ENCODE measurements at regions not wholly inside any gene's neighbourhood (a gene's known extent, or its start where the extent isn't known, plus 50 kb on each side); places are given as distances from the start of the nearest gene placed in this dataset.
A peak's percentile ranks its signal among the peaks of the same experiment; 100 is the strongest.

DNA sequence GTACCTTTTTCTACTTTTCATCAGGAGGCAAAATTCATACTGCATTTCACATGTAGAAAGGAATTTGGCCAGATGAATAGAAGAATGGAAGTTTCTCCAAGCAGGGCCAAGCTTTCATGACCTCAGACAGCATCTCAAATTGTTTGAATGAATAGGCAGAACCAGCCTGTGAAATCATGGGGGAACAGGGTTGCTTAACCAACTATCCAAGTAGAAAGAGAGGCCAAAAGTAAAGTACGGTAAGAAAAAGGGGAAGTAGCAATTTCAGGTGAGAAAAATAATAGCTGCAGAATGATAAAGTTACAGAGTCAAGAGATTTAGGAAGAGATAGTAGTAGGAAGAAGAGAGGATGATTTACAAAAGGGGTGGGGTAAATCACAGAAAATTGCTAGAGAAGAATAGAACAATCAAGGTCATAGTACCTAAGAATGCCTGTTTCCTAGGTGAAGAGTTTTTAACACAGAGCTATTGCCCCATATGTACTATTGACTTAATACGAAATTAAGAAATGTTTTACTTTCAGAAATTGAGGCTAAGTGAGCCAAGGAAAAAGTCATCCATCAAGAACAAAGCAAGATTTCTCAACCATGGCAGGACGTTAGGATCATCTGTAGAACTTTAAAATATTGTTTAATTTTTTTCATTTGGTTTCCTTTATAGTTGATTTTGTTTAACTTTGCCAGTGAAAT lies 177.1 kb upstream of the TET2 start:
- no peak for DNase-seq

DNA sequence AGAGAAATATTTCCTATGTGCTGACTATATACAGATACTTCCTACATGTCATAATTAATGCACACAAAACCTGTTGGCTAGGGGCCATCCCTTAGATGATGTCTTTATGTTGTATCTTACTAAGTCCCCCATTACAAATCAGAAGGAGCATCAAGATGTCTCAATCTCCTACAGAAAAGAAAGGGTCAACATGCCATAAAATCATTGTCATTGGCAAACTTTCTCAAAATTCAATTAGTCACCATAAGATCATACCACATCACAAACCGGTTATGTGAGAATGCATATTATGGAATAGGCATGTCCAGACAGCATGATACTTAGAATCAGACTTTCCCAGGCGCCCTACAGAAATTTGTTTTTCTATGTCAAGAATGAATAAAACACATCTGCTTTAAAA lies 175.2 kb upstream of the TET2 start:
- peak; percentile 1 for DNase-seq

DNA sequence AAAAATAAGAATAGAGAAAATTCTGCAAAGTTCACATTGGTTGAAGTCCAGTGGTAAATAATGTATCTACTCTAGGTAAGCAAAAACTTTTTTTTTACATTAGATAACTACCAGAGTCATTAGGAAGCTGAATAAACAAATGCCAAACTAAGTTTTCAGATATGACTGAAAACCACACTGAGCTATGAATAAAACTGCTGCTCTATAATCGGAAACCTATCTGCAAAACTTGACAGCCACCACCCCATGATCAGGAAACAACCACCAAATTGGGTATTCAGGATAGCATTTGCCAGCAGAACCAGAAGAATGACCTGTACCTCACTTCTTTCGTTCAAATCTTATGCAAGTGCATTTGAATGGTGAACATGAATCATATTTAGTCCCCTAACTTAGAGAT lies 173.0 kb upstream of the TET2 start:
- DNase-seq = no peak

DNA sequence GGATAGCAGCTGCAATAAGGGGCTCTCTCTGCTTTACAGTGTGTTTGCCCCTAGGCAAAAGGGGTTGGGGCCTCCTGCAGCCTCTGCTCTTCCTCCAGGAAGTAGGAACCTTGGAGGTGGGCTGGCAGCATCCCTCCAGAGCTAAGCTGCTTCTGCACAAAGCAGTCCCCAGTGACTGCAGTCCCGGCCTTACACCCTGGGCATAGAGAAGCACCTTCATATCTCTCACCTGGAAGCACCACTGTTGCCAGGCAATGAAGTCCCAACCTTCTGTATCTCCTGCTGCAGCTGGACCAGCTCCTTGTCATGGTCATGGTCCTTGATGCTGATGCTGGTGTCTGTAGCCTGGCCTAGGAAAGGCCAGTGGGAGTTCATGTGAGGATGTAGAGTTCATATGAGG lies 171.1 kb upstream of the TET2 start:
- no peak for DNase-seq

DNA sequence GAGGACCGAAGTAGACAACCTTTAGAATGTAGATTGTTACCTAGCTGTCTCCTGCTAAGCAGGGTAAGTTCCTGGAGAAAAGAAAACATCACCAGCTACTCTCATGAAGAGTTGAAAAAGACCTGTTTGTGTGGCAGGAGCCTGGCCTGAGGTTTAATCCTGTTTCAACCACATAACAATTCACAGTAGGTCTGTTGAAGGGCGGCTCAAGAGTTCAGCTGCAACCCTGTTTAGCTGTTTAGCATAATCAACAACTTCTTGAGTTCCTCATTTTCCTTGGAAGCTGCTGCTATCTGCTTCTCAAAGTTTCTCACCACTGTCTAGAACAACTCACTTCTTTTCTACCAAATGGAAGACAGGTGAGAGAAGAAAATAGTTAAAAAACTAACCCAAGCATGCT lies 170.4 kb upstream of the TET2 start:
- DNase-seq = no peak

DNA sequence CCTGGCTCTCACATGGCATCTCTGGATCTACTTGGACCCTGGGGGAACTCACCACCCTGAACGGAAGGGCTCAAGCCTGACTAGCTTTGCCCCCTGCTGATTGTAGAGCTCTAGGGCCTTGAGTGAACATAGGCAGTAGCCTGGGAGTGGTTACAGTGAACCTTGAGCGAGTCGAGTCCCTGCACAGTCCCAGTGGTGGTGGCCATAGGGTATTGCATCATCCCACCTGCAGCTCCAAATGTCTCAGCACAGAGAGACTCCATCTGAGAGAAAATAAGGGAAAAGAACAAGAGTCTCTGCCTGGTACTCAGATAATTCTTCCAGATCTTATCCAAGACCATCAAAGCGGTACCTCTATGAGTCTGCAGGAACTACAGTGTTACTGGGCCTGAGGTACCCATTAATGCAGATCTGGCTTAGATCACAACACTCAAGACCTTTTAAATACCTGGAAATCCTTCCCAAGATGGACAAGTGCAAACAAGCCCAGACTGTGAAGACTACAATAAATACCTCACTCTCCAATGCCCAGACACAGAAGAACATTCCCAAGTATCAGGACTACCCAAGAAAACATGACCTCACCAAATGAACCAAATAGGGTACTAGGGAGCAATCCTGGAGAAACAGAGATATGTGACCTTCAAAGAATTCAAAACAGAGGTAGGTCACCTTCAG lies 167.5 kb upstream of the TET2 start:
- no peak for DNase-seq

DNA sequence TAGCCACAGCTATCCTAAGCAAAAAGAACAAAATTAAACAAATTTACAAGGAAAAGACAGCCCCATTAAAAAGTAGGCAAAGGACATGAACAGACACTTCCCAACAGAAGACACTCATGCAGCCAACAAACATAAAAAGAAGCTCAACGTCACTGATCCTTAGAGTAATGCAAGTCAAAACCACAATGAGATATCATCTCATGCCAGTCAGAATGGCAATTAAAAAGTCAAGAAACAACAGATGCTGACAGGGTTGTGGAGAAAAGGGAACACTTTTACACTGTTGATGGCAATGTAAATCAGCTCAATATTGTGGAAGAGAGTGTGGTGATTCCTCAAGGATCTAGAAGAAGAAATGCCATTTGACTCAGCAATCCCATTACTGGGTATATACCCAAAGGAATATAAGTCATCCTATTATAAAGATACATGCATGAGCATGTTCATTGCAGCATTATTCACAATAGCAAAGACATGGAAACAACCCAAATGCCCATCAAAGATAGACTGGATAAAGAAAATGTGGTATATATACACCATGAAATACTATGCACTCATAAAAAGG lies 163.0 kb upstream of the TET2 start:
- no peak for DNase-seq

DNA sequence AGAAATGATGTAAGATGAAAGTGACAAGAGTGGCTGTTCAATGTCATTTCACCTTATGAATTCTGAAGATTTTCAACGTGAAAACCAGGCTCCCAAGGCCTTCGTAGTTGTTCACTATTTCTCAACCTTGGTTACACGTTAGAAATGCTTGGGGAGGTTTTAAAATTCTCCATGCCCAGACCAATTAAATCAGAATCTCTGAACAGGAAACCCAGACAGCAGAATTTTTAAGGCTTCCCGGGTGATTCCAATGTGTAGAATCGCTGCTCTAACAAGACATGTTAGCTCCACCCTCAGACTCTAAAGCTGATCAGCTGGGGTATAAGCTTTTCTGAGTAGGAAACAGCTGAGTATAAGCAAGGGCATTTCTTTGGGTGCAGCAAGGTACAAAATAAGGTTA lies 160.4 kb upstream of the TET2 start:
- DNase-seq = no peak

DNA sequence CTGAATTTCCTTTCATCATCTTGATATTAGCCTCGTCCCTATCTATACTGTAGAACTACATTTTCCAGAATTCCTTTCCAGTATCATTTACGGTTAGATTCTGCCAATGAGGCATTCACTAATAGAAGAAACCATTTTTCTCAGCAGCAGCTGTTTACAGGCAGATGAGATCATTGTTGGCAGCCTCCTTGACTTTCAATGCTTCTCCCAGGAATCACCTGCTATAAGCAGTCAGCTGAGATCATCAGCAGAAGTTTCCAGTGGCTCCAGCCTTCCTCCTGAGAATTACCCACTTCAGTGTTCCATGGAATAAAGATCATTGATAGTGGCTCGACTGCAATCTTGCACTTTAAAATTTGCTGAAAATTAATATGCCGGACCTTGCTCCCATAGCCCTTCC lies 157.3 kb upstream of the TET2 start:
- DNase-seq = peak; percentile 0

DNA sequence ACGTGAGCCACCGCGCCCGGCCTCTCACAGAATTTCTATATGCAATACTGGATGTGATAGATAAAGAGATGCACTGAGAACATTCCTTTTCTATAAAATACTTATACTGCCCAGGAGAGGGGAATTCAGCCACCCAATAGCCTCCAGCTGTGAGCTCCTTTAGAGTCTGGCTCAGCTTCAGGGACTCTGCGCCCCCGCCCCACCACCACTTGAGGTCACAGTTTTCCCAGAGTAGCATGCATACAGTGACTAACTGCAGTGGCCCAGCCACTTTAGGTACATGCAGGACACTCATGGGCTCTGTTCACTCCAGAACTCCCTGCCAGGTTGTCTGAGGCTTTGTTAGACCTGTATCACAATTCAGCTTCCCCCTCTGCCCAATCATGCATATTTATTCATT lies 144.4 kb upstream of the TET2 start:
- no peak for DNase-seq

DNA sequence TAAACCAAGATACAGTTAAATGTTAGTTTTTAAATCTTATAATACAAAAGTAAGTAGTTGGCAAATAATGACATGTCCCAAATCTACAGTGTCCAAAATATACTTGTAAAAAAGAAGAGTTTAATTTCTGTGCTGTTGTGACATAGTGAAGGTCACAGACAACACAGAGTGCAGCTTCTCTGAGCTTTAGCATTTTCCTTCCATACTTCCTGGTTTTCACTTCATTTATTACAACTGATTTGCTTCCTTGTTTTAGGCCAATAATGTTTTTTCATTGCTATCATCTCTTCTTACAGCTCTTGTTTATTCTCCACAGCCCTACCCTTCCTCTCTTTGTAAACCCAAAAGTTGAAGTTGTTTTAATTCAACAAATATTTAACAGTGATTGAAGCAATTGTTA lies 132.4 kb upstream of the TET2 start:
- DNase-seq = no peak

DNA sequence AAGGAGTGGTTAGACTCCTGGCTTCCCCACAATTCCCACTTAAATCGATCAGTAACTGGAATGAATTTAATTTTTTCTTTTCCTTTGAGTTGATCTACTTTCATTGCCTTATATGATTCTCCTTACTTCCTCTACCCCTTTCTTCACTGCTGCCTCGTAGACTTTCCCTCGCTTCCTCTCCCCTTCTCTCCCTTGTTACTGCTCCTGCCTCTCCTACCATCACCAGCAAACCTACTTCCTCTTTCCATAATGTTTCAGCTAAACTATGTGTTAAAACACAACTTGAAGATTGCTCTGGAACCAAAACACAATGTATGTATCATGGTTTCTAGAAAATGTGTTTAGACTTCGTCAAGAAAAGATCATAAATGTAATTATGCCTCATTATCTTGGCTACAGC lies 132.0 kb upstream of the TET2 start:
- DNase-seq = no peak

DNA sequence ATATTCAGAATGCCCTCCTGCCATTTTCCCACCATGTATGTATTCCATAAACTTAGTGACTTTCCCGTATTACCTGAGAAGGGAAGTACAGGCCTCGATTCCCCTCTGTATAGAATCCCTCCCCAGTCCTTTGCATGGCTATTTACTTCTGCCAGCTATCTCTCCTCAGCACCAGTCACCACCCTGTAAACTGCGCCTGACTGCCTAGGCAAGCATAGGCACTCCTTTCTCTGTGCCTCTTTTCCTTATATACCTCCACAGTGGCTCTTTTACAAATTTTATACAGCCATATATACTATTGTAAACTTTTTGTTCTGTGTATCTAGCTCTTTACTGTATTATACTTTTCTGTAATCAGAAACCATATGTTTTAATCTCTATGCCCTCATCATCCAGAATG lies 130.9 kb upstream of the TET2 start:
- DNase-seq = no peak

DNA sequence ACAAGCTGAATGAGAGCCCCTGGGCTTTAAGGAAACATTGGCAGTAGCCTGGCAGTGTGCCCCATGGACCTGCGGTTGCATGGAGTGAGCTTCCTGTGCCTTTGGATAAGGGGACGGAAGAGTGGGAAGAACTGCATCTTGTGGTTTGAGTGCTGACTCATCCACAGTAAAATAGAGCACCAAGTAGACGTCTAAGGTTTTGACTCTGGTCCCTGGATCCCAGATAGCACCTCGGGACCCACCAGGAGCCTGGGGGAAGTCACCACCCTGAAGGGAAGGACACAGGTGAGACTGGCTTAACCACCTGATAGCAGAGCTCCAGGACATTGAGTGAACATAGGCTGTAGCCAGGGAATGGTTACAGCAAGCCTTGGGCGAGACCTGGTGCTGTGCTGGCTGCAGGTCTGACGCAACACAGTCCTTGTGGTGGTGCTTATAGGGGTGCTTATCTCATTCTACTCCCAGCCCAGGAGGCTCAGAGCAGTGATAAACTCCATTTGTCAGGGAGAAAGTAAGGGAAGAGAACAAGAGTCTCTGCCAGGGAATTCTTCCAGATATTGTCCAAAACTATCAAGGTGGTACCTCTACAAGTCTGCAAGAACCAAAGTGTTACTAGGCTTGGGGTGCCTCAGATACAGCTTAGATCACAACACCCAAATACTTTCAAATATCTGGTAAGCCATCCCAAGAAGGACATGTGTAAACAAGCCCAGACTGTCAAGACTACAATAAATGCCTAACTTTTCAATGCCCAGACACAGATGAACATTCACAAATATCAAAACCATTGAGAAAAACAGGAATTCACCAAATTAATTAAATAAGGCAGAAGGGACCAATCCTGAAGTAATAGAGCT lies 123.6 kb upstream of the TET2 start:
- DNase-seq = no peak

DNA sequence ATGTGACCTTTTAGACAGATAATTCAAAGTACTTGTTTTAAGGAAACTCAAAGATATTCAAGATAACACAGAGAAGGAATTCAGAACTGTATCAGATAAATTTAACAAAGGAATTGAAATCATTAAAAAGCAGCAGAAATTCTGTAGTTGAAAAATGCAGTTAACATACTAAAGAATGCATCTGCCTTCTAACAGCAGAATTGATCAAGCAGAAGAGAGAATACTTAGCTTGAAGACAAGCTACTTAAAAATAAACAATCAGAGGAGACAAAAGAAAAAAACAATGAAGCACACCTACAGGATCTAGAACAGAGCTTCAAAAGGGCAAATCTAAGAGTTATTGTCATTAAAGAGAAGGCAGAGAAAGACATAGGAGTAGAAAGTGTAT lies 123.0 kb upstream of the TET2 start:
- DNase-seq = no peak

DNA sequence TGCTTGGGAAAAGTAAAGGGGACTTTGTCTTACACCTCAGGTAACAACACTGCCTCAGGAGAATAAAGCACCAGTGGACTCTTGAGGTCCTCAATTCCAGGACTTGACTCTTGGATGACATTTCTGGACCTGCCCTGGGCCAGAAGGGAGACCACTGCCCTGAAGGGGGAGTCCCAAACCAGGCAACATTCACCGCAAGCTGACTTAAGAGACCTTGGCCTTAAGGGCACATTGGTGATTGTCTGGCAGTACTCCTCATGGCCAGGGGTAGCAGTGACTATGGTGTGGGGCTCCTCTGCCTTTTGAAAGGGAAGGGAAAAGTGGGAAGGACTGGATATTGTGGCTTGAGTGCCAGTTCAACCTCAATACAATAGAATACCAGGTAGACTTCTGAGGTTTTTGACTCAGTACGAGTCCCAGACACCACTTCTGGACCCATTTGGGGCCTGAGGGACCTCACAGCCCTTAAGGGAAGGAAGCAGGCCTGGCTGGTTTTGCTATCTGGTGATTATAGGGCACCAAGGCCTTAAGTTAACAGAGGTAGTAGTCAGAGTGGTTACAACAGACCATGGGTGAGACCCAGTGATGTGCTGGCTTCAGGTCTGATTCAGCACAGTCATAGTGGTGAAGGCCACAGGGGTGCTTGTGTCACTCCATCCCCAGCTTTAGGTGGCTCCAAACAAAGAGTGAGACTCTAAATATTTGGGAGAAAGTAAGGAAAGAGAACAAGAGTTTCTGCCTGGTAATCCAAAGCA lies 121.2 kb upstream of the TET2 start:
- DNase-seq = no peak

DNA sequence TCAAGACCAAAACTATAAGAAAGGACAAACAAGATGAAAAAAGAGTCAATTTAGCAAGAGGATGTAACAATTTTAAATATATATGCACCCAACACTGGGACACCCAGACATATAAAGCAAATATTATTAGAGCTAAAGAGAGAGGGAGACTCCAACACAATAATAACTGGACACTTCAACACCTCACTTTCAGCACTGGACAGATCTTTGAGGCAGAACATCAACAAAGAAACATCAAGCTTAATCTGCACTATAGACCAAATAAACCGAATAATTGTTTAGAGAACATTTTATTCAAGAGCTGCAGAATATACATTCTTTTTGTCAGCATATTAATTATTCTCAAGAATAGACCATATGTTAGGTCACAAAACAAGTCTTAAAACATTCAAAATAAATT lies 109.7 kb upstream of the TET2 start:
- DNase-seq = no peak

DNA sequence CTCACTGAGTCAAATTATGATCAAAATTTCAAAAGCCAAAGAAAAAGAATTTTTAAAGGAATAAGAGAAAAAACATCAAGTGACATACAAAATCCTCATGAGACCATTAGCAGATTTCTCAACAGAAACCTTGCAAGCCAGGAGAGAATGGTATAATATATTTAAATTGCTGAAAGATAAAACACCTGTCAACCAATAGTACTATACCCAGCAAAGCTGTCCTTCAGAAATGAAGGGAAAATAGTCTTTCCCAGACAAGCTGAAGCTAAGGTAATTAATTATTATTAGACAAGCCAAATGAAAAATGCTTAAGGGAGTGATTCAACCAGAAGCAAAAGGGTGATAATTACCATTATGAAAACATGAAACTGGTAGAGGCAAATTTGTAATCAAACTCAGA lies 104.2 kb upstream of the TET2 start:
- no peak for DNase-seq

DNA sequence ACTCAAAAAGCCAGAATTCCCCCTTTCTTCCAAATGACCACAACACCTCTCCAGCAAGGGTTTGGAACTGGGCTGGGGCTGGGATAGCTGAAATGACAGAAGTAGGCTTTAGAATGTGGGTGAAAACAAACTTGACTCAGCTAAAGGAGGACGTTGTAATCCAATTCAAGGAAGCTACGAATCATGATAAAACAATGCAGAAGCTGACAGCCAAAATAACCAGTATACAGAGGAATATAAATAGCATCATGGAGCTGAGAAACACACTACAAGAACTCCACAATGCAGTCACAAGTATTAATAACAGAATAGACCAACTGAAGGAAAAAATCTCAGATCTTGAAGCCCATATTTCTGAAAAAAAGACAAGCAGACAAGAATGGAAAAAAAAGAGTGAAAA lies 95.8 kb upstream of the TET2 start:
- DNase-seq = no peak

DNA sequence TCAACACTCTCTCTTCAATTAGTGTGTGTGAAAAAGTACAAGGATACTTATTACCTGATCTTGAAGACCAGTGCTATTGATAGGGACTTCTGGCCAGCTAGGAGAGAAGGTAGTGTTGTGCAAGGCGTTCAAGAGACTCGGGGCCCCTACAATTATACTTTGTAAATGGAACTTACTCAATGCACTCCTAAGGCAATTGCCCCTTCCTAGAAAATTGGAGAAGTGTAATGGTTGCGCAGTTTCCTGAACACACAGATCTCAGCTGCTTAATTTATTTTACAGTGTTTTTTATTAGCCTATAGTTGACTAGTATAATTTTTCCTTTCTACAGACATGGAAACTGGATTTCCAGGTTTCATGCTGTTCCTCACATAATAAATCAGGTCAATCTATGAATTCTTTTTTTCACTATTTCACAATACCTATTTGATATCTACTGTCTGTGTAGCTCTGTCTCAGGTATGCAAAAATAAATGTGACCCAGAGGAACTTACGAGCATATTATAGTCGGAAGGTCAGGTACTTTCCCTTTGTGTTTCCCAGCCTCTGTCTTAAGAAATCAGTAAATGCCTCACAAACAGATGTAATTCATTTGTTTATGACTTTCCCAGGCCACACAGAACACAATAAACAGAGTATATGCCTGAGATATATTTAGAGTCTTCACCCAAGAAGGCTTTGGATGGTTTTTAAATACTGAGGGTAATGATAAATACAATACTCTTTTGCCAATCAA lies 89.1 kb upstream of the TET2 start:
- DNase-seq = no peak

DNA sequence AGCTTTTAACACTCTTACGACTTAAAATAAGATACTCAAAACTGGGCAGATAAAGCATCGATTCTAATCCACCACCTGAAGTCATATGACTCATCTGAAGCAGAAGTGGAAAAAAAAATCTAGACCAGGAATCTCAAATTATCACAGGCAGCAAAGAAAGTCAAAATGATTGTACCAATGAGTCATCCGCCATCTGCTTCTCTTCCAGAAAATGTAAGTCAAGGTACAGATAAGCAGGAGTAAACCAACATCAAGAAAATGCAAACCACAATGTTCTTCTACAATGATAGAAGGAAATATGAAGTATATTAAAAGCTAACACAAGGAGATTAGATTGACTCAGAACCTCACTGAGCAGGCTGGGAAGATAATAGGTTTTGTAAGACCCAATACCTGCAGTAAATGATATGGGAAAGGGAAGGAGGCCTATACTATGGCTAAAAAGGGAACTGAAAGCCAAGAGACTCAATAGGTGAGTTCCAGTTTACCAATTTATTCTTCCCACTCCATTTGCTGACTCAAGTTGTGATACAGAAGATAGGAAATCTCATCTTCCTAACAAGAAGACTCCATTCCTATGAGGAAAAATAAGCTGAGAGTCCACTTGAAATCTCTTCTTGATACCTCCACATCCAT lies 88.4 kb upstream of the TET2 start:
- DNase-seq = no peak

DNA sequence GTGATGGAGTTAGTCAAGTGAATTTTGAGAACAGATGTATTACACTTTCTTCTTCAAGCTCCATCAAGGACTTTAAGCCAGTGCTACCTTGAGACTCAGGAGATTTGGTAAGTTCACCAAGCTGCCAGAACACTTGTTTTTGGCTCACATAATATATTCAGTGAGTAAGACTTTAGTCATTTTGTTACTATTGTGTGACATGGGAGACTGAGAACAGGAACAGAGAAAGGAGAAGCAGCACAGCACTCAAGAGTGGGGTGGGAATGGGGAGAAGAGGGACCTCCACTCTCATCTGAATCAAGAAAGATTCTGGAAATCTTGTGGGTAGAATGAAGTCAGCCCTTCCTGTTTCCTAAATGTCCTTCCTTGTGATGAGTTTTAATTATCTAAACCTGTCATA lies 87.3 kb upstream of the TET2 start:
- DNase-seq = no peak

Measured in NCI-H510A (cell line).